ENCODE measurements at regions not wholly inside any gene's neighbourhood (a gene's known extent, or its start where the extent isn't known, plus 50 kb on each side); places are given as distances from the start of the nearest gene placed in this dataset.

DNA sequence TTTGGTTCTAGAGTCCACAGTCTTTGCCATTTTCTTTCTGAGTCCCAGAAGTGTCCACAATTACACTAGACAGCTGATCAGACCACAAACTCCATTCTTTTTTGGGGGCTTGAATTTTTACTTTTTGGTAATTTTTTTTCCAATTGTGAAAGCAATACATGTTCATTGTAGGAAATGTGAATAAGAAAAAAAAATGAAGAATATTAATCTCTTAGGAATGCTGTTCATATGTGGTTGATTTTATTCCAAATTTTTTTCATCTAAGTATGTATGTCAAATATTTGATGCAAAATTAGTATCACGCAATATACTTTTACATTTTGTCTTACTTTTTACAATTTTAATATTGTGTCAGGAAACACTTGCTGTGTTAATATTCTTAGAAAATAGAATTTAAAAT is 76.4 kb upstream of the ETS2 start:
- no peak overlapping the region for H4K91ac ChIP-seq (ENCODE audit: low read depth, low read length)
- no CpG with 5 or more reads among the region's 1 CpG for whole genome bisulfite sequencing (ENCODE audit: extremely low coverage, insufficient coverage, insufficient read length)
- no peak overlapping the region for H3K9ac ChIP-seq (ENCODE audit: low read length)
- no peak overlapping the region for H4K8ac ChIP-seq (ENCODE audit: low read depth, low read length)
- no peak overlapping the region for H3K23ac ChIP-seq (ENCODE audit: low read length)
- no peak overlapping the region for H2AK5ac ChIP-seq (ENCODE audit: low read length)
- DNase-seq = no peak
- no peak overlapping the region for H4K12ac ChIP-seq (ENCODE audit: low read depth, low read length)
- H2BK5ac ChIP-seq (ENCODE audit: low read depth, low read length, poor library complexity) = no peak overlapping the region
- H3K36me3 ChIP-seq (ENCODE audit: control insufficient read depth in 1 of 2, insufficient read depth in 2 of 2, low read length in 2 of 2) = no peaks in the 10 kb centered on the region
- H3K79me1 ChIP-seq (ENCODE audit: low read length) = no peaks in the 10 kb centered on the region
- no peaks in the 10 kb centered on the region for H3K4me1 ChIP-seq (ENCODE audit: control insufficient read depth in 1 of 2, insufficient read depth in 2 of 2, low read length in 2 of 2)
- H3K4me2 ChIP-seq (ENCODE audit: low read length) = no peak overlapping the region
- H3K14ac ChIP-seq (ENCODE audit: low read length) = no peak overlapping the region
- no peak overlapping the region for H2AFZ ChIP-seq (ENCODE audit: insufficient read depth, low read length, poor library complexity)
- H3K4me3 ChIP-seq (ENCODE audit: low read depth, low read length) = no peak overlapping the region
- no peaks in the 10 kb centered on the region for H3K9me3 ChIP-seq (ENCODE audit: insufficient read depth, low read depth, low read length)
- H2BK12ac ChIP-seq (ENCODE audit: low read length) = no peak overlapping the region
- H3K18ac ChIP-seq (ENCODE audit: low read length) = no peak overlapping the region
- H3K4ac ChIP-seq (ENCODE audit: low read depth, low read length) = no peak overlapping the region
- H3K79me2 ChIP-seq (ENCODE audit: control insufficient read depth, insufficient read depth, low read length, poor library complexity) = no peaks in the 10 kb centered on the region
- no peaks in the 10 kb centered on the region for H3K27me3 ChIP-seq (ENCODE audit: insufficient read depth, low read length)
- no peak overlapping the region for H2BK120ac ChIP-seq (ENCODE audit: insufficient read depth, low read length, poor library complexity)
- no peak overlapping the region for H3K27ac ChIP-seq (ENCODE audit: low read depth, low read length)

- Histone ChIP-seq H3K4me1 (ENCODE audit: control insufficient read depth in 1 of 2, insufficient read depth in 2 of 2, low read length in 2 of 2) (no peaks in the 10 kb centered on the region), H3K23ac (ENCODE audit: low read length) (no peak overlapping the region), H3K27ac (ENCODE audit: low read depth, low read length) (no peak overlapping the region), H2BK12ac (ENCODE audit: low read length) (no peak overlapping the region), H3K79me2 (ENCODE audit: control insufficient read depth, insufficient read depth, low read length, poor library complexity) (no peaks in the 10 kb centered on the region), H4K8ac (ENCODE audit: low read depth, low read length) (no peak overlapping the region), H3K79me1 (ENCODE audit: low read length) (no peaks in the 10 kb centered on the region), H3K4me3 (ENCODE audit: low read depth, low read length) (no peak overlapping the region), H4K12ac (ENCODE audit: low read depth, low read length) (no peak overlapping the region), H3K18ac (ENCODE audit: low read length) (no peak overlapping the region), H4K91ac (ENCODE audit: low read depth, low read length) (no peak overlapping the region), H2BK5ac (ENCODE audit: low read depth, low read length, poor library complexity) (no peak overlapping the region), H3K36me3 (ENCODE audit: control insufficient read depth in 1 of 2, insufficient read depth in 2 of 2, low read length in 2 of 2) (no peaks in the 10 kb centered on the region), H3K9me3 (ENCODE audit: insufficient read depth, low read depth, low read length) (no peaks in the 10 kb centered on the region), H3K9ac (ENCODE audit: low read length) (no peak overlapping the region), H2AFZ (ENCODE audit: insufficient read depth, low read length, poor library complexity) (no peak overlapping the region), H3K4ac (ENCODE audit: low read depth, low read length) (no peak overlapping the region), H2AK5ac (ENCODE audit: low read length) (no peak overlapping the region), H2BK120ac (ENCODE audit: insufficient read depth, low read length, poor library complexity) (no peak overlapping the region), H3K27me3 (ENCODE audit: insufficient read depth, low read length) (no peaks in the 10 kb centered on the region), H3K14ac (ENCODE audit: low read length) (no peak overlapping the region), H3K4me2 (ENCODE audit: low read length) (no peak overlapping the region)
- no peak for DNase-seq
- no CpG with 5 or more reads among the region's 8 CpGs for WGBS (ENCODE audit: extremely low coverage, insufficient coverage, insufficient read length)
Measured at GRCh38 chr21:38729754-38730379, 75.9 kb upstream of the ETS2 start.

DNA sequence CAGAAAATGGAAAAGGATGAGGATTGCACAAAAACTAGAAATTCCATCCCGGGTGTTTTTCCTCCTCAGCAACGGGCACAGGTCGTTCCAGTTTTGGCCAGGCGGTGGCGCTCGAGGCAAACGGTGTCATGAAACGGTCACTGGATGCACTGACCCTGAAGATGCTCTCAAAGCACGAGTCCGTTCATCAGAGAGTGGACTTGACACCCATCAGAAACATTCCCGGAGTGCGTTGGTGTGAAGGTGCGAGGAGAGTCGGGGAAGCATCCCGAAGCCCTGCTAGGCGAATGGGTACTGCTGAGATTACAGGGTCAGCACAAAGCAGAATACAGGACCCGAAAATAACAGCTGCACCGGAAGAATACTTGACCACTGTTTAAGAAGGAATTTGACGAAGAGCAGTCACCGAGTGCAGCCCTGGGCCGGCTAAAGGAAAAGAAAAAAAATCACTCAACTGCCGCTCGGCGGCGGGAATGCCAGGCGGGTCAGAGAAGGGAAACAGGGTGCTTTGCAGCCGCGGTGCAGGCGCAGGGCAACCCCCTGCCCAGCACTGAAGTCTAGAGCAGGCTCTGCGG is 71.7 kb upstream of the ETS2 start:
- H3K23ac ChIP-seq (ENCODE audit: low read length) = no peak overlapping the region
- H2BK12ac ChIP-seq (ENCODE audit: low read length) = no peak overlapping the region
- no peak overlapping the region for H3K14ac ChIP-seq (ENCODE audit: low read length)
- no peak overlapping the region for H3K4ac ChIP-seq (ENCODE audit: low read depth, low read length)
- no peak overlapping the region for H3K27ac ChIP-seq (ENCODE audit: low read depth, low read length)
- H3K9me3 ChIP-seq (ENCODE audit: insufficient read depth, low read depth, low read length) = no peaks in the 10 kb centered on the region
- no peak overlapping the region for H4K12ac ChIP-seq (ENCODE audit: low read depth, low read length)
- H3K79me2 ChIP-seq (ENCODE audit: control insufficient read depth, insufficient read depth, low read length, poor library complexity) = no peaks in the 10 kb centered on the region
- H2AK5ac ChIP-seq (ENCODE audit: low read length) = no peak overlapping the region
- no peaks in the 10 kb centered on the region for H3K4me1 ChIP-seq (ENCODE audit: control insufficient read depth in 1 of 2, insufficient read depth in 2 of 2, low read length in 2 of 2)
- DNase-seq = peak; percentile 91 to 99
- H3K4me2 ChIP-seq (ENCODE audit: low read length) = peak overlapping the region; percentile 75
- no peak overlapping the region for H2AFZ ChIP-seq (ENCODE audit: insufficient read depth, low read length, poor library complexity)
- no CpG with 5 or more reads among the region's 30 CpGs for WGBS (ENCODE audit: extremely low coverage, insufficient coverage, insufficient read length)
- no peak overlapping the region for H4K91ac ChIP-seq (ENCODE audit: low read depth, low read length)
- H2BK120ac ChIP-seq (ENCODE audit: insufficient read depth, low read length, poor library complexity) = no peak overlapping the region
- no peaks in the 10 kb centered on the region for H3K36me3 ChIP-seq (ENCODE audit: control insufficient read depth in 1 of 2, insufficient read depth in 2 of 2, low read length in 2 of 2)
- no peak overlapping the region for H3K4me3 ChIP-seq (ENCODE audit: low read depth, low read length)
- no peak overlapping the region for H3K9ac ChIP-seq (ENCODE audit: low read length)
- H3K79me1 ChIP-seq (ENCODE audit: low read length) = no peaks in the 10 kb centered on the region
- no peaks in the 10 kb centered on the region for H3K27me3 ChIP-seq (ENCODE audit: insufficient read depth, low read length)
- H4K8ac ChIP-seq (ENCODE audit: low read depth, low read length) = no peak overlapping the region
- H2BK5ac ChIP-seq (ENCODE audit: low read depth, low read length, poor library complexity) = no peak overlapping the region
- no peak overlapping the region for H3K18ac ChIP-seq (ENCODE audit: low read length)

DNA sequence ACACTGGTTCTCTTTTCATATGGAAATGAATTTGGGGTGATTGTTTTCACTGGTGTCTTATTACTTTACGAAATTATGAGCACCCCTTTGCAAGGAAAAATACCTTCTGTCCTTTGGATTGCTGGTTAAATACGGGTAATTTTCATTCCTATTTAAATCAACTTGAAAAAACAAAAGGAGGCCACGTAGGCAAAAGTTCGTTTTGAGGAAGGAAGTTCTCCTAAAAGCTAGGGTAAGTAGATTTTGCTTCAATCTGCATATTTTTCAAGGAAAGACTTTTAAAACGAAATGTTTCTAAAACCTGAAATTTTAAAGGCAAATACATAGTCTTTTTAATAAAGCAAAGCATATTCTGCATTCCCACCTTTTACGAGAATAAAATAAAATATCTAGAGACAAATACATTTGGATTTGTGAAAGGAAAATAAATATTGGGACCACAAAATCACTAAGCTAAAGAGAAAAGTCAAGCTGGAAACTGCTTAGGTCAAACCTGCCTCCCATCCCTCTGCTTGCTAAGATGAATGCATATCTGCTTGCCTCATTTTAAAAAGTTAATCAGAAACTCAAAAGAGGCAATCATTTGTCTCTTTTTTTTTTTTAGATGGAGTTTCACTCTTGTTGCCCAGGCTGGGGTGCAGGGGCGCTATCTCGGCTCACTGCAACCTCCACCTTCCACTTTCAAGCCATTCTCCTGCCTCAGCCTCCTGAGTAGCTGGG is 70.9 kb upstream of the ETS2 start:
- no peak for DNase-seq
- H2AFZ ChIP-seq (ENCODE audit: insufficient read depth, low read length, poor library complexity) = no peak overlapping the region

More for the DNA sequence above, 70.9 kb upstream of the ETS2 start:
- Histone ChIP-seq H2BK120ac (ENCODE audit: insufficient read depth, low read length, poor library complexity) (no peak overlapping the region), H3K79me1 (ENCODE audit: low read length) (no peaks in the 10 kb centered on the region), H3K4me1 (ENCODE audit: control insufficient read depth in 1 of 2, insufficient read depth in 2 of 2, low read length in 2 of 2) (no peaks in the 10 kb centered on the region), H3K18ac (ENCODE audit: low read length) (no peak overlapping the region), H3K4me3 (ENCODE audit: low read depth, low read length) (no peak overlapping the region), H4K91ac (ENCODE audit: low read depth, low read length) (no peak overlapping the region), H2BK5ac (ENCODE audit: low read depth, low read length, poor library complexity) (no peak overlapping the region), H4K12ac (ENCODE audit: low read depth, low read length) (no peak overlapping the region), H3K4ac (ENCODE audit: low read depth, low read length) (no peak overlapping the region), H3K9me3 (ENCODE audit: insufficient read depth, low read depth, low read length) (no peaks in the 10 kb centered on the region), H3K27me3 (ENCODE audit: insufficient read depth, low read length) (no peaks in the 10 kb centered on the region), H3K79me2 (ENCODE audit: control insufficient read depth, insufficient read depth, low read length, poor library complexity) (no peaks in the 10 kb centered on the region), H3K36me3 (ENCODE audit: control insufficient read depth in 1 of 2, insufficient read depth in 2 of 2, low read length in 2 of 2) (no peaks in the 10 kb centered on the region), H3K9ac (ENCODE audit: low read length) (no peak overlapping the region), H3K23ac (ENCODE audit: low read length) (no peak overlapping the region), H2AK5ac (ENCODE audit: low read length) (no peak overlapping the region), H4K8ac (ENCODE audit: low read depth, low read length) (no peak overlapping the region), H3K27ac (ENCODE audit: low read depth, low read length) (no peak overlapping the region), H3K4me2 (ENCODE audit: low read length) (no peak overlapping the region), H3K14ac (ENCODE audit: low read length) (no peak overlapping the region), H2BK12ac (ENCODE audit: low read length) (no peak overlapping the region)
- WGBS (ENCODE audit: extremely low coverage, insufficient coverage, insufficient read length) = no CpG with 5 or more reads among the region's 8 CpGs
